A549 (cell line): ENCODE measurements at regions not wholly inside any gene's neighbourhood (a gene's known extent, or its start where the extent isn't known, plus 50 kb on each side); places are given as distances from the start of the nearest gene placed in this dataset.

ENCODE experiments used
- ATAC-seq, 2 experiments: fragments of 200-7000 bp in 1 of 2; fragments of >200 bp in 1 of 2; cut with Nextera tagmentation in 1 of 2; cut with Tn5 transposase in 1 of 2; 3 replicates each; pipeline versions ENCODE4 v1.8.0 to v1.9.1; 2018 to 2020; ENCODE audit warnings: mild to moderate bottlenecking in 1 of 2, moderate library complexity in 1 of 2
- CTCF ChIA-PET: fragments of 300-600 bp; sonication (Branson Sonifier 250); formaldehyde crosslinking; extraction: SDS; loops from one replicate; lab custom pipeline; 2021; ENCODE audit warnings: antibody characterized with exemption, inconsistent platforms; lab: Yijun Ruan, JAX
- POLR2A ChIA-PET: fragments of 350-600 bp; formaldehyde crosslinking; extraction: SDS; loops from one replicate; lab custom pipeline; 2021; ENCODE audit warnings: antibody characterized with exemption, inconsistent platforms; lab: Yijun Ruan, JAX
- DNase-seq, 2 experiments: peaks; one replicate each; pipeline versions ENCODE4 v3.0.0 to v3.0.0-alpha.2; 2011 to 2016; ENCODE audit warnings: low read depth in 1 of 2, low spot score in 1 of 2
- FAIRE-seq: peaks from 2 replicates; lab custom pipeline; 2011; peaks lifted over from hg19 to GRCh38; lab: Jason Lieb, UNC
- H3K27ac ChIP-seq, 2 experiments: fragments of >200 bp; sonication (Bioruptor Twin); formaldehyde crosslinking; 3 replicates each; pipeline ENCODE4 v1.5.1; 2016 to 2017
- H3K4me1 ChIP-seq: fragments of >200 bp; sonication (Bioruptor Twin); formaldehyde crosslinking; 3 replicates; pipeline ENCODE4 v1.6.1; 2016
- H3K4me2 ChIP-seq: fragments of >200 bp; sonication (Bioruptor Twin); formaldehyde crosslinking; 3 replicates; pipeline ENCODE4 v1.6.1; 2016
- H3K4me3 ChIP-seq: fragments of >200 bp; sonication (Bioruptor Twin); formaldehyde crosslinking; 3 replicates; pipeline ENCODE4 v1.5.1; 2016
- H3K9me3 ChIP-seq: fragments of >200 bp; sonication (Bioruptor Twin); formaldehyde crosslinking; 3 replicates; pipeline ENCODE4 v1.6.1; 2016
- BHLHE40 ChIP-seq: IDR thresholded peaks from 2 replicates; pipeline ENCODE4 v1.6.1; 2012; ENCODE audit warnings: low read depth, low read length, inconsistent platforms
- CHD2 ChIP-seq: fragments of 150-350 bp; IDR thresholded peaks from 2 replicates; pipeline ENCODE4 v1.6.1; 2014; ENCODE audit warnings: low read length; ENCODE audit not compliant: partially characterized antibody
- HEYL ChIP-seq: fragments of 250-450 bp; sonication (Bioruptor Pico); IDR thresholded peaks from 2 replicates; pipeline ENCODE4 v1.8.0; 2021; ENCODE audit warnings: mild to moderate bottlenecking, moderate library complexity
- HOXB5 ChIP-seq: fragments of 250-450 bp; sonication (Bioruptor Pico); IDR thresholded peaks from 2 replicates; pipeline ENCODE4 v1.5.0; 2020; ENCODE audit warnings: mild to moderate bottlenecking, moderate library complexity
- JUN ChIP-seq, 2 experiments: fragments of >200 bp; sonication (Bioruptor Twin); formaldehyde crosslinking; IDR thresholded peaks; 2 replicates in 1 of 2; 3 replicates in 1 of 2; pipeline ENCODE4 v1.6.1; 2016 to 2017
- MYC ChIP-seq: IDR thresholded peaks from 2 replicates; pipeline ENCODE4 v1.6.1; 2012; ENCODE audit warnings: mild to moderate bottlenecking, inconsistent platforms, low read length, improper control_type of control experiment, borderline replicate concordance
- NPAS2 ChIP-seq: fragments of 250-450 bp; sonication (Bioruptor Pico); IDR thresholded peaks from 2 replicates; pipeline ENCODE4 v1.8.0; 2022; ENCODE audit warnings: mild to moderate bottlenecking, moderate library complexity, borderline replicate concordance
- NR3C1 ChIP-seq: fragments of >200 bp; sonication (Bioruptor Twin); formaldehyde crosslinking; IDR thresholded peaks from 3 replicates; pipeline ENCODE4 v1.6.1; 2017
- POLR2AphosphoS2 ChIP-seq: conservative IDR thresholded peaks from 2 replicates; pipeline ENCODE4 v1.6.1; 2012; ENCODE audit warnings: low read length, improper control_type of control experiment, inconsistent platforms
- RARB ChIP-seq: fragments of 250-450 bp; sonication (Bioruptor Pico); IDR thresholded peaks from 2 replicates; pipeline ENCODE4 v1.8.0; 2021; ENCODE audit warnings: mild to moderate bottlenecking, moderate library complexity
- RFX5 ChIP-seq: fragments of 450-650 bp; IDR thresholded peaks from 2 replicates; pipeline ENCODE4 v1.7.1; 2014; ENCODE audit warnings: antibody characterized with exemption, mild to moderate bottlenecking, moderate library complexity
- TFCP2L1 ChIP-seq: fragments of 250-450 bp; sonication (Bioruptor Pico); IDR thresholded peaks from 2 replicates; pipeline ENCODE4 v1.5.0; 2021; ENCODE audit warnings: mild to moderate bottlenecking
- TP53 ChIP-seq: fragments of 250-450 bp; sonication (Bioruptor Pico); IDR thresholded peaks from 2 replicates; pipeline ENCODE4 v1.5.0; 2021; ENCODE audit warnings: mild to moderate bottlenecking, moderate library complexity
- ZFP36 ChIP-seq: fragments of 450-650 bp; IDR thresholded peaks from 2 replicates; pipeline ENCODE4 v1.6.1; 2014; ENCODE audit warnings: borderline replicate concordance; ENCODE audit not compliant: partially characterized antibody
- WGBS: methylation state at CpG from one replicate; pipeline ENCODE4 v1.1.6; 2017; ENCODE audit errors: missing lambda C conversion rate; 5-methylcytosine and 5-hydroxymethylcytosine counted together
- TF ChIP-seq, protein P1 (sequence below): fragments of 450-650 bp; IDR thresholded peaks from 2 replicates; pipeline ENCODE4 v1.6.1; 2014; ENCODE audit warnings: antibody characterized with exemption
- TF ChIP-seq, protein P2 (sequence below): fragments of >200 bp; sonication (Bioruptor Twin); formaldehyde crosslinking; IDR thresholded peaks from 3 replicates; pipeline ENCODE4 v1.5.1; 2016
- TF ChIP-seq, protein P3 (sequence below): IDR thresholded peaks from 2 replicates; pipeline ENCODE4 v1.6.1; 2012
- TF ChIP-seq, protein P4 (sequence below): fragments of 200-600 bp; sonication (generic); IDR thresholded peaks from 2 replicates; pipeline ENCODE4 v1.6.1; 2016; ENCODE audit warnings: antibody characterized with exemption, mild to moderate bottlenecking, moderate library complexity
- TF ChIP-seq, protein P5 (sequence below): fragments of 250-450 bp; sonication (Bioruptor Pico); IDR thresholded peaks from 2 replicates; pipeline ENCODE4 v1.5.0; 2020; ENCODE audit warnings: low read depth, mild to moderate bottlenecking, moderate library complexity

DNA sequence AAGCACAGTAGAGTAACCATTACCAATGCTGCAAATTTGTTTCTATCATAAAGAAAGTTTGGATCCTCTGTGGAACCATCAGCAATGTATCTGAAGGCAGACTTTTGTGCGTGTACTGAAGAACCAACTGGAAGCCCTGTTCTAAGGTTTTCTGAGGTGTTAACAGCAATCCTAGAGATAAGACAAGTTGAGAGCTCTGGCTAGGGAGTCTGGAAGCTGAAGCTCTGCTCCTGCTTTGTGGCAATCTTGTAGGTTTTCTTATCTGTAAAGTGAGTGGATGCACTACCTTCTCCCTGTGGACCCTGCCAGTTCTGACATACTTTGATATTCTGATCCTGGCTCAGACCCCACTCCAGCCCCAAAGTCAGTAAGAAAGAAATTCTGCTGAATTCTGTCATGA is 171.2 kb upstream of the SLC14A2 start (continued):
- TF ChIP-seq NPAS2 (no peak), JUN (IDR thresholded peaks at IDR 0.05) (no peak), RARB (no peak), RFX5 (no peak)

DNA sequence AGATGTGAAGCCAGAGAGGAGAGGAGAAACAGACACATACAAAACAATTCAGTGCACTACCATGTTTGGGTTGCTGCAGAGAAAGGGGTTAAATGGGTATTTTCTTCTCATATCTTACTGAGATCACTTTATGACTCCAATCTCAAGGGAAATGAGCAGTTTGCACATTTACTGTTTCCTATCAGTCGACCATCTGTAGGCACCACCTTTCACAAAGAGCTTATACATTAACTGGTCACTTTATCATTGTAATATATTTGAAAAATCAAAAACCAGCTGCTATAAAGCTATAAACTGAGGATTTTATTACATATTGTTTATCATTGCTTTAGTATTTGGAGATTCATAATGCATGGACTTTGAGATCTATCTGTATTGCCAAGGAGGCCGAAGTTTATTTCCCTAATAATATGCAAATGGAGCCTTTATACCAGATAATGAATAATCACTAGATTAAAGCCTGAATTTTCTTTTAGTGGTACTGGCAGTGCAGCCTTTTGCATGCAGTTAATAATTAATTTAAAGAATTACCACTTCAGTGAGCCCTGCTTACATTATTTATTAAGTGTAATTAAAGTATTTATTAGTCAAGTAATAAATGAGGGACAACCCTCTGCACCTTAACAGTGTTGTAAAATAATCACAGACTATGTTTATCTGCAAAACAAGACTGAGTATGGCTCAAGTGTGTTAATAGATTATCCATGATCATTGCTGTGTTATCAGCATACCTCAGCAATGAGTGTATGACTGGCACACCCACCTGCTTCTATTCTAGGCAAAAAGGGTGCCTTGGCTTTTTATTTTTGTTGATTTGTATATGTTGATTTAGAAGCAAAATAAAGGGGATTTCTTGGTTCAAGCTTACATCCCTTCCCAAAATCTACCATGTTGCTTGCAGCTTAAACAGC is 167.7 kb upstream of the SLC14A2 start:
- Histone ChIP-seq H3K27ac (no peak overlapping the region), H3K4me3 (no peak overlapping the region), H3K4me1 (no peaks in the 10 kb centered on the region), H3K4me2 (no peak overlapping the region), H3K9me3 (no peaks in the 10 kb centered on the region)
- CTCF ChIA-PET, result interaction anchor here (1.1 kb wide), 1 partner anchor 50 kb away, joined by 3 read pairs; no protein-coding TSS in a partner anchor
- ATAC-seq, result no peak
- 1% methylated on average over 2 of the region's 2 CpGs for WGBS
- TF ChIP-seq HEYL (CRISPR knock-in tag) (no peak), ZFP36 (no peak), RARB (no peak), BHLHE40 (no peak)
- TF ChIP-seq, protein P1, sequence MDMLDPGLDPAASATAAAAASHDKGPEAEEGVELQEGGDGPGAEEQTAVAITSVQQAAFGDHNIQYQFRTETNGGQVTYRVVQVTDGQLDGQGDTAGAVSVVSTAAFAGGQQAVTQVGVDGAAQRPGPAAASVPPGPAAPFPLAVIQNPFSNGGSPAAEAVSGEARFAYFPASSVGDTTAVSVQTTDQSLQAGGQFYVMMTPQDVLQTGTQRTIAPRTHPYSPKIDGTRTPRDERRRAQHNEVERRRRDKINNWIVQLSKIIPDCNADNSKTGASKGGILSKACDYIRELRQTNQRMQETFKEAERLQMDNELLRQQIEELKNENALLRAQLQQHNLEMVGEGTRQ, result no peak
- TF ChIP-seq, protein P2, sequence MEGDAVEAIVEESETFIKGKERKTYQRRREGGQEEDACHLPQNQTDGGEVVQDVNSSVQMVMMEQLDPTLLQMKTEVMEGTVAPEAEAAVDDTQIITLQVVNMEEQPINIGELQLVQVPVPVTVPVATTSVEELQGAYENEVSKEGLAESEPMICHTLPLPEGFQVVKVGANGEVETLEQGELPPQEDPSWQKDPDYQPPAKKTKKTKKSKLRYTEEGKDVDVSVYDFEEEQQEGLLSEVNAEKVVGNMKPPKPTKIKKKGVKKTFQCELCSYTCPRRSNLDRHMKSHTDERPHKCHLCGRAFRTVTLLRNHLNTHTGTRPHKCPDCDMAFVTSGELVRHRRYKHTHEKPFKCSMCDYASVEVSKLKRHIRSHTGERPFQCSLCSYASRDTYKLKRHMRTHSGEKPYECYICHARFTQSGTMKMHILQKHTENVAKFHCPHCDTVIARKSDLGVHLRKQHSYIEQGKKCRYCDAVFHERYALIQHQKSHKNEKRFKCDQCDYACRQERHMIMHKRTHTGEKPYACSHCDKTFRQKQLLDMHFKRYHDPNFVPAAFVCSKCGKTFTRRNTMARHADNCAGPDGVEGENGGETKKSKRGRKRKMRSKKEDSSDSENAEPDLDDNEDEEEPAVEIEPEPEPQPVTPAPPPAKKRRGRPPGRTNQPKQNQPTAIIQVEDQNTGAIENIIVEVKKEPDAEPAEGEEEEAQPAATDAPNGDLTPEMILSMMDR, result no peak
- POLR2A ChIA-PET, result no interaction called here
- no peak for FAIRE-seq
- no peak for DNase-seq

DNA sequence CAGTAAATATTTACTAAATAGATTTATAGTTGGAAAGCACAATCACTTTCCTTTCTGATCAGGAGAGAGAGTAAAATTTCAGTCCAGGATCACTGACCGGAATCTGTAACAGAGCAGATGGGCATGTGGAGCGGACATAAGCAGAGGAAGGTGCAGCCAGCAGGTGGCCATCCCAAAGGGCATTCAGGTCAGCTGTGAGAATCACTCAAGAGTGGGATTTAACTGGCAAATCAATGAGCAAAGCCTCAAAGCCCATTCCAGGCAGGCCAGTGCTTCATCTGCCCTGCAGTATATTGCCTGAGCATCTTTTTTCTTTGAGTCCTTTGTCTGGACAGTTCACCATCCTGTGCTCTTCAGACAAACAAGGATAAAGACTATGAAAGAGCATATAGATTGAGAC is 166.4 kb upstream of the SLC14A2 start:
- CTCF ChIA-PET, result interaction anchor here (1.1 kb wide), 1 partner anchor 48 kb away, joined by 3 read pairs; no protein-coding TSS in a partner anchor
- FAIRE-seq, result no peak
- no peak overlapping the region for H3K4me3 ChIP-seq

DNA sequence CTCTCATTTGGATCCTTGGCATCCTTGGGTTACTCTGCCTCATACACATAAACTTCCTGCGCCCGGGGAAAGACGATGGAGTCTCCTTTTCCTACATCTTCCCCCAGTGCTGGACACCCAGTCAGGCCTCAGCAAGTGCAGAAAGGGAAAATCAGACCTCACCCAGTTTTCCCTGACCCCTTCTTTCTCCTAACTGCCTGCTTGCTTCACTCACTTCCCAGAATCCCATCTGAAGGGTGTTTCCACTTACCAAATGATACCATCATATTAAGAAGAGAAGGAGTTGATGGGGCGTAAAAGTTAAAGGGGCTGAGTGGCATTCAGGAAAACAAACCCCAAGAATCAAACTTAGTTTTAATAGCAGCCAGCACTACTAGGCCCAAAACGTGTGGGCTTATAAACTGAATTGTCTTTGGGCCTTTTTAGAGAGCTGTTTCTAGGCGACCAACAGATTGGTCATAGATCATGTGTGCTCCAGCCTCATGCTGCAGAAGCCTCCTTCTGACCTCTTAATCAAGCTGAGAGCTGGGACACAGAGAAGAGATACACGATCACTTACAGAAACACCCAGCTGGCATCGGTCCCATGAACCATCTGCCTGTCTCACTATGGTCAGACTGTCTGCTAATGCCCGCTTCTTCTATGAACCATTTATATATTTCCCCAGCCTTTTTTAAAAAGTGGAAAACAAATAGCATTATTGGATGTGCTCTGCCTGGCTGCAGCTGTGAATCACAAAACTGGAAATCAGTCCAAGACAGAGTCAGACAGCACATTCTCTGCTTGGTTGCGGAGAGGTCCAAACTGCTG is 165.7 kb upstream of the SLC14A2 start:
- Histone ChIP-seq H3K27ac (no peak overlapping the region), H3K4me3 (no peak overlapping the region), H3K4me2 (no peak overlapping the region)
- TF ChIP-seq TFCP2L1 (CRISPR knock-in tag), result no peak
- TF ChIP-seq TP53 (CRISPR knock-in tag), result no peak
- no peak for TF ChIP-seq NR3C1
- TF ChIP-seq CHD2, result no peak
- no peak for TF ChIP-seq POLR2AphosphoS2
- TF ChIP-seq RFX5, result no peak
- TF ChIP-seq HOXB5, result no peak
- TF ChIP-seq, protein P3, sequence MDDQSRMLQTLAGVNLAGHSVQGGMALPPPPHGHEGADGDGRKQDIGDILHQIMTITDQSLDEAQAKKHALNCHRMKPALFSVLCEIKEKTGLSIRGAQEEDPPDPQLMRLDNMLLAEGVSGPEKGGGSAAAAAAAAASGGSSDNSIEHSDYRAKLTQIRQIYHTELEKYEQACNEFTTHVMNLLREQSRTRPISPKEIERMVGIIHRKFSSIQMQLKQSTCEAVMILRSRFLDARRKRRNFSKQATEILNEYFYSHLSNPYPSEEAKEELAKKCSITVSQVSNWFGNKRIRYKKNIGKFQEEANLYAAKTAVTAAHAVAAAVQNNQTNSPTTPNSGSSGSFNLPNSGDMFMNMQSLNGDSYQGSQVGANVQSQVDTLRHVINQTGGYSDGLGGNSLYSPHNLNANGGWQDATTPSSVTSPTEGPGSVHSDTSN, result no peak
- TF ChIP-seq, protein P4, sequence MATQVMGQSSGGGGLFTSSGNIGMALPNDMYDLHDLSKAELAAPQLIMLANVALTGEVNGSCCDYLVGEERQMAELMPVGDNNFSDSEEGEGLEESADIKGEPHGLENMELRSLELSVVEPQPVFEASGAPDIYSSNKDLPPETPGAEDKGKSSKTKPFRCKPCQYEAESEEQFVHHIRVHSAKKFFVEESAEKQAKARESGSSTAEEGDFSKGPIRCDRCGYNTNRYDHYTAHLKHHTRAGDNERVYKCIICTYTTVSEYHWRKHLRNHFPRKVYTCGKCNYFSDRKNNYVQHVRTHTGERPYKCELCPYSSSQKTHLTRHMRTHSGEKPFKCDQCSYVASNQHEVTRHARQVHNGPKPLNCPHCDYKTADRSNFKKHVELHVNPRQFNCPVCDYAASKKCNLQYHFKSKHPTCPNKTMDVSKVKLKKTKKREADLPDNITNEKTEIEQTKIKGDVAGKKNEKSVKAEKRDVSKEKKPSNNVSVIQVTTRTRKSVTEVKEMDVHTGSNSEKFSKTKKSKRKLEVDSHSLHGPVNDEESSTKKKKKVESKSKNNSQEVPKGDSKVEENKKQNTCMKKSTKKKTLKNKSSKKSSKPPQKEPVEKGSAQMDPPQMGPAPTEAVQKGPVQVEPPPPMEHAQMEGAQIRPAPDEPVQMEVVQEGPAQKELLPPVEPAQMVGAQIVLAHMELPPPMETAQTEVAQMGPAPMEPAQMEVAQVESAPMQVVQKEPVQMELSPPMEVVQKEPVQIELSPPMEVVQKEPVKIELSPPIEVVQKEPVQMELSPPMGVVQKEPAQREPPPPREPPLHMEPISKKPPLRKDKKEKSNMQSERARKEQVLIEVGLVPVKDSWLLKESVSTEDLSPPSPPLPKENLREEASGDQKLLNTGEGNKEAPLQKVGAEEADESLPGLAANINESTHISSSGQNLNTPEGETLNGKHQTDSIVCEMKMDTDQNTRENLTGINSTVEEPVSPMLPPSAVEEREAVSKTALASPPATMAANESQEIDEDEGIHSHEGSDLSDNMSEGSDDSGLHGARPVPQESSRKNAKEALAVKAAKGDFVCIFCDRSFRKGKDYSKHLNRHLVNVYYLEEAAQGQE, result no peak
- TF ChIP-seq, all 56 proteins: peak for 0
- FAIRE-seq (no peak), ATAC-seq (no peak), DNase-seq (no peak)
- WGBS, result 19% methylated on average over 10 of the region's 10 CpGs
- Histone ChIP-seq H3K4me1 (no peaks in the 10 kb centered on the region), H3K9me3 (no peaks in the 10 kb centered on the region)
- CTCF ChIA-PET, result no interaction called here
- POLR2A ChIA-PET, result no interaction called here

More for the DNA sequence above, 166.4 kb upstream of the SLC14A2 start:
- H3K4me2 ChIP-seq, result no peak overlapping the region
- no peak for DNase-seq
- POLR2A ChIA-PET, result no interaction called here
- no peak for ATAC-seq
- H3K27ac ChIP-seq, result no peak overlapping the region
- no peaks in the 10 kb centered on the region for H3K9me3 ChIP-seq
- TF ChIP-seq JUN (IDR thresholded peaks at IDR 0.05), result no peak
- no peak for TF ChIP-seq MYC
- TF ChIP-seq, protein P5, sequence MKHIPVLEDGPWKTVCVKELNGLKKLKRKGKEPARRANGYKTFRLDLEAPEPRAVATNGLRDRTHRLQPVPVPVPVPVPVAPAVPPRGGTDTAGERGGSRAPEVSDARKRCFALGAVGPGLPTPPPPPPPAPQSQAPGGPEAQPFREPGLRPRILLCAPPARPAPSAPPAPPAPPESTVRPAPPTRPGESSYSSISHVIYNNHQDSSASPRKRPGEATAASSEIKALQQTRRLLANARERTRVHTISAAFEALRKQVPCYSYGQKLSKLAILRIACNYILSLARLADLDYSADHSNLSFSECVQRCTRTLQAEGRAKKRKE (CRISPR knock-in tag), result no peak
- 36% methylated on average over 2 of the region's 2 CpGs for WGBS
- H3K4me1 ChIP-seq, result no peaks in the 10 kb centered on the region
